SK-N-SH (cell line): ENCODE measurements at regions not wholly inside any gene's neighbourhood (a gene's known extent, or its start where the extent isn't known, plus 50 kb on each side); places are given as distances from the start of the nearest gene placed in this dataset.

Experiments used
- CTCF ChIA-PET: fragments of 300-600, 350-600 bp; formaldehyde crosslinking; extraction: SDS; loops from one replicate; lab custom pipeline; 2021; lab: Yijun Ruan, JAX
- POLR2A ChIA-PET: fragments of 350-600 bp; sonication (Branson Sonifier 250); formaldehyde crosslinking; extraction: SDS; loops from one replicate; lab custom pipeline; 2020; ENCODE audit warnings: antibody characterized with exemption, inconsistent platforms; lab: Yijun Ruan, JAX
- DNase-seq: peaks from one replicate; pipeline ENCODE4 v3.0.0; 2012
- H2AFZ ChIP-seq: fragments of 200-600 bp; sonication (generic); 2 replicates; pipeline ENCODE4 v1.8.1; 2016; ENCODE audit warnings: antibody characterized with exemption, mild to moderate bottlenecking, low read depth
- H3F3A ChIP-seq: fragments of 200-600 bp; sonication (generic); replicated peaks from 2 replicates; pipeline ENCODE3; 2016; ENCODE audit warnings: antibody characterized with exemption, mild to moderate bottlenecking; ENCODE audit not compliant: insufficient read depth
- H3K27ac ChIP-seq, 2 experiments: fragments of 200-500 bp in 1 of 2; fragments of 200-600 bp in 1 of 2; sonication (Bioruptor generic) in 1 of 2; sonication (generic), shearing (Covaris generic) in 1 of 2; 2 replicates each; pipeline versions ENCODE4 v1.5.1 to v1.6.1; 2014 to 2016; ENCODE audit warnings: low read depth in 2 of 2, inconsistent platforms in 1 of 2, low read length in 1 of 2, mild to moderate bottlenecking in 1 of 2, mixed read lengths in 1 of 2
- H3K27me3 ChIP-seq: fragments of 200-600 bp; sonication (generic), shearing (Covaris generic); 2 replicates; pipeline ENCODE4 v1.6.1; 2016; ENCODE audit warnings: mixed run types; ENCODE audit not compliant: insufficient read depth
- H3K36me3 ChIP-seq, 2 experiments: fragments of 200-500 bp in 1 of 2; fragments of 200-600 bp in 1 of 2; sonication (Bioruptor generic) in 1 of 2; sonication (generic) in 1 of 2; replicated peaks in 1 of 2; 2 replicates each; pipeline versions ENCODE3 to v1.5.1; 2014 to 2016; ENCODE audit warnings: low read length in 1 of 2, mild to moderate bottlenecking in 1 of 2; ENCODE audit not compliant: insufficient read depth in 2 of 2, control insufficient read depth in 1 of 2
- H3K4me1 ChIP-seq, 2 experiments: fragments of 200-500 bp in 1 of 2; fragments of 200-600 bp in 1 of 2; sonication (Bioruptor generic) in 1 of 2; sonication (generic), shearing (Covaris generic) in 1 of 2; 2 replicates each; pipeline versions ENCODE4 v1.5.1 to v1.6.1; 2014 to 2016; ENCODE audit warnings: low read depth in 1 of 2, low read length in 1 of 2, mixed run types in 1 of 2; ENCODE audit not compliant: insufficient read depth in 2 of 2, control insufficient read depth in 1 of 2
- H3K4me2 ChIP-seq: fragments of 200-600 bp; sonication (generic), shearing (Covaris generic); 2 replicates; pipeline ENCODE4 v1.6.1; 2017; ENCODE audit warnings: mixed run types
- H3K4me3 ChIP-seq, 2 experiments: fragments of 200-500 bp in 1 of 2; fragments of 200-600 bp in 1 of 2; sonication (Bioruptor generic) in 1 of 2; sonication (generic), shearing (Covaris generic) in 1 of 2; 2 replicates each; pipeline versions ENCODE4 v1.5.1 to v1.8.1; 2014 to 2016; ENCODE audit warnings: low read depth in 2 of 2, inconsistent platforms in 1 of 2, low read length in 1 of 2, mild to moderate bottlenecking in 1 of 2, mixed read lengths in 1 of 2, moderate library complexity in 1 of 2
- H3K79me2 ChIP-seq: fragments of 200-600 bp; sonication (generic); 2 replicates; pipeline ENCODE4 v1.8.1; 2017; ENCODE audit warnings: mild to moderate bottlenecking; ENCODE audit not compliant: insufficient read depth
- H3K9ac ChIP-seq: fragments of 200-600 bp; sonication (generic); 2 replicates; pipeline ENCODE4 v1.6.1; 2017; ENCODE audit warnings: mixed run types
- H3K9me2 ChIP-seq: fragments of 200-600 bp; sonication (generic); 2 replicates; pipeline ENCODE4 v1.6.1; 2017; ENCODE audit warnings: mixed run types
- H3K9me3 ChIP-seq: fragments of 200-600 bp; sonication (generic); 2 replicates; pipeline ENCODE4 v1.6.1; 2017; ENCODE audit warnings: mixed run types, mild to moderate bottlenecking, moderate library complexity
- H4K20me1 ChIP-seq: fragments of 200-600 bp; sonication (generic); 2 replicates; pipeline ENCODE4 v1.6.1; 2017; ENCODE audit warnings: mild to moderate bottlenecking, mixed run types; ENCODE audit not compliant: insufficient read depth
- ELF1 ChIP-seq: IDR thresholded peaks from 2 replicates; pipeline ENCODE4 v1.4.0; 2012
- FOSL2 ChIP-seq: IDR thresholded peaks from 2 replicates; pipeline ENCODE4 v1.4.0; 2012; ENCODE audit warnings: low read depth, mild to moderate bottlenecking, moderate library complexity, borderline replicate concordance
- FOXJ3 ChIP-seq: sonication (generic); formaldehyde crosslinking; IDR thresholded peaks from 2 replicates; pipeline ENCODE4 v1.5.1; 2020; ENCODE audit warnings: mild to moderate bottlenecking, missing genetic modification reagents
- GATA2 ChIP-seq: sonication (generic); formaldehyde crosslinking; IDR thresholded peaks from 2 replicates; pipeline ENCODE4 v1.5.0; 2020; ENCODE audit warnings: mild to moderate bottlenecking, missing genetic modification reagents
- IRF3 ChIP-seq: fragments of 150-350 bp; IDR thresholded peaks from 2 replicates; pipeline ENCODE4 v1.6.1; 2016; ENCODE audit warnings: mild to moderate bottlenecking, low read depth, low read length
- MEF2A ChIP-seq: IDR thresholded peaks from 2 replicates; pipeline ENCODE4 v1.4.0; 2012; ENCODE audit warnings: low read depth, borderline replicate concordance
- MXI1 ChIP-seq: IDR thresholded peaks from 2 replicates; pipeline ENCODE4 v1.6.1; 2012; ENCODE audit warnings: mild to moderate bottlenecking, low read depth, low read length, improper control_type of control experiment
- SIN3A ChIP-seq: IDR thresholded peaks from 2 replicates; pipeline ENCODE4 v1.6.1; 2012; ENCODE audit warnings: low read depth, mild to moderate bottlenecking, low read length, moderate library complexity, borderline replicate concordance
- TEAD4 ChIP-seq: IDR thresholded peaks from 2 replicates; pipeline ENCODE4 v1.4.0; 2012; ENCODE audit warnings: mild to moderate bottlenecking, borderline replicate concordance; ENCODE audit not compliant: insufficient read depth
- USF2 ChIP-seq: fragments of 150-350 bp; IDR thresholded peaks from 2 replicates; pipeline ENCODE4 v1.6.1; 2017; ENCODE audit warnings: antibody characterized with exemption, low read length, low read depth, borderline replicate concordance
- WGBS: methylation state at CpG from one replicate; pipeline ENCODE4 v1.1.6; 2017; ENCODE audit warnings: low lambda C conversion rate; 5-methylcytosine and 5-hydroxymethylcytosine counted together

- peak; percentile 71 for TF ChIP-seq FOSL2
These were observed 122.2 kb upstream of the RCN1 start (continued) for GRCh38 chr11:31968461-31969358.

GRCh38 chr11:31967404-31968130 is 123.3 kb upstream of the RCN1 start:
- Histone ChIP-seq H3F3A (no peaks in the 10 kb centered on the region), H2AFZ (no peak overlapping the region), H3K9me3 (no peaks in the 10 kb centered on the region), H3K9ac (no peak overlapping the region), H3K9me2 (no peaks in the 10 kb centered on the region), H3K36me3 (no peaks in the 10 kb centered on the region), H4K20me1 (no peaks in the 10 kb centered on the region), H3K4me1 (peaks cover 8 to 11% of the 10 kb centered on the region in 2 experiments; a peak in 3 of 4 replicates), H3K4me3 (no peak overlapping the region), H3K79me2 (no peaks in the 10 kb centered on the region), H3K4me2 (no peak overlapping the region), H3K27me3 (no peaks in the 10 kb centered on the region; the same call in 1 of the 2 replicates), H3K27ac (no peak overlapping the region)
- ChIA-PET POLR2A (no interaction called here), CTCF (interaction anchor here (1.6 to 4.1 kb wide), 2 partner anchors 10 to 209 kb away, joined by 4 to 45 read pairs; no protein-coding TSS in a partner anchor)
- 63% methylated on average over 6 of the region's 7 CpGs for whole genome bisulfite sequencing
- no peak for DNase-seq
- no peak for TF ChIP-seq FOSL2
- no peak for TF ChIP-seq USF2
- TF ChIP-seq SIN3A: no peak
- TF ChIP-seq ELF1: no peak
- no peak for TF ChIP-seq FOXJ3 (CRISPR knock-in tag)
- TF ChIP-seq MEF2A: no peak
- TF ChIP-seq IRF3: no peak
- TF ChIP-seq MXI1: no peak
- TF ChIP-seq TEAD4: no peak
- no peak for TF ChIP-seq GATA2 (CRISPR knock-in tag)
